ENCODE measurements at regions not wholly inside any gene's neighbourhood (a gene's known extent, or its start where the extent isn't known, plus 50 kb on each side); places are given as distances from the start of the nearest gene placed in this dataset.
"Not testable (repeated sequence)": the region's sequence is repeated elsewhere in the genome, so short reads cannot be mapped to it uniquely, and the experiment has no call there.

GRCh38 chr2:12882393-12882792 is 165.7 kb downstream of the TRIB2 start:
- DNase-seq, result no peak

GRCh38 chr2:12883906-12884305 is 167.2 kb downstream of the TRIB2 start:
- DNase-seq, result peak; percentile 45

GRCh38 chr2:12884713-12885282 is 168.1 kb downstream of the TRIB2 start:
- peak; percentile 54 for DNase-seq

- no peak for DNase-seq
Measured at GRCh38 chr2:12890066-12890465, 173.3 kb downstream of the TRIB2 start.

GRCh38 chr2:12890481-12890991 is 173.8 kb downstream of the TRIB2 start:
- DNase-seq, result no peak

GRCh38 chr2:12895017-12895416 is 178.3 kb downstream of the TRIB2 start:
- peak; percentile 29 for DNase-seq

GRCh38 chr2:12896318-12896982 is 179.7 kb downstream of the TRIB2 start:
- no peak for DNase-seq

- DNase-seq, result no peak
Measured at GRCh38 chr2:12897181-12897580, 180.4 kb downstream of the TRIB2 start.

- no peak for DNase-seq
Measured at GRCh38 chr2:12903272-12903671, 186.5 kb downstream of the TRIB2 start.

GRCh38 chr2:12910431-12910830 is 193.7 kb downstream of the TRIB2 start:
- DNase-seq, result no peak

- DNase-seq, result no peak
Measured at GRCh38 chr2:12915787-12916186, 199.1 kb downstream of the TRIB2 start.

GRCh38 chr2:12918138-12918834 is 201.6 kb downstream of the TRIB2 start:
- DNase-seq, result no peak

- no peak for DNase-seq
Measured at GRCh38 chr2:12918835-12919445, 202.2 kb downstream of the TRIB2 start.

- DNase-seq, result no peak
Measured at GRCh38 chr2:12921321-12921720, 204.6 kb downstream of the TRIB2 start.

GRCh38 chr2:12923907-12924610 is 207.3 kb downstream of the TRIB2 start:
- no peak for DNase-seq

GRCh38 chr2:12926641-12927040 is 209.9 kb downstream of the TRIB2 start:
- not testable (repeated sequence) for DNase-seq

- no peak for DNase-seq
Measured at GRCh38 chr2:12928197-12928774, 211.6 kb downstream of the TRIB2 start.

- no peak for DNase-seq
Measured at GRCh38 chr2:12928775-12929401, 212.2 kb downstream of the TRIB2 start.

GRCh38 chr2:12929758-12930157 is 213.0 kb downstream of the TRIB2 start:
- no peak for DNase-seq

- no peak for DNase-seq
Measured at GRCh38 chr2:12930391-12930790, 213.7 kb downstream of the TRIB2 start.

- peak; percentile 35 for DNase-seq
Measured at GRCh38 chr2:12931186-12931844, 214.6 kb downstream of the TRIB2 start.

GRCh38 chr2:12932192-12932591 is 215.5 kb downstream of the TRIB2 start:
- DNase-seq, result no peak

All from suppressor macrophage treated with lipopolysaccharide for 4 hours (primary cell).